ENCODE measurements at regions not wholly inside any gene's neighbourhood (a gene's known extent, or its start where the extent isn't known, plus 50 kb on each side); places are given as distances from the start of the nearest gene placed in this dataset.

DNA sequence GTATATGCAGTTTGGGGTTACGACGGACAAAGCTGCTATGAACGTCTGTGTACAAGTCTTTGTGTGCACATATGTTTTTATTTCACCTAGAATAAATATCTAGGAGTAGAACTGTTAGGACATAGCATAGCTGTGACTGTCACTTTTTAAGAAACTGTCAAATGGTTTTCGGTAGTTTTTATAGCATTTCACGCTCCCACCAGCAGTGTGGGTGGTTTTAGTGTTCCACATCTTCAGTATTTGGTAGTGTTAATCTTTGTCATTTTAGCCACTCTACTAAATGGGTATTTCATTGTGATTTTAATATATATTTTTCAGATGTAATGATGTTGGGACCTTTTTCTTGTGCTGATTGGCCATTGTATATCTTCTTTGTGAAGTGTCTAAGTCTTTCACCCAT lies 109.1 kb upstream of the BCAT1 start:
- Histone ChIP-seq H3K4me1 (ENCODE audit: control insufficient read depth in 1 of 2, insufficient read depth in 2 of 2, low read length in 2 of 2) (no peaks in the 10 kb centered on the region), H3K27me3 (ENCODE audit: low read depth, low read length) (no peaks in the 10 kb centered on the region), H3K9me3 (ENCODE audit: control insufficient read depth in 1 of 2, low read length in 2 of 2) (no peaks in the 10 kb centered on the region), H3K36me3 (ENCODE audit: control insufficient read depth in 1 of 2, insufficient read depth in 2 of 2, low read length in 2 of 2) (no peaks in the 10 kb centered on the region), H3K4me3 (ENCODE audit: low read depth in 1 of 2, low read length in 2 of 2) (no peak overlapping the region), H3K27ac (ENCODE audit: low read length) (no peak overlapping the region)

DNA sequence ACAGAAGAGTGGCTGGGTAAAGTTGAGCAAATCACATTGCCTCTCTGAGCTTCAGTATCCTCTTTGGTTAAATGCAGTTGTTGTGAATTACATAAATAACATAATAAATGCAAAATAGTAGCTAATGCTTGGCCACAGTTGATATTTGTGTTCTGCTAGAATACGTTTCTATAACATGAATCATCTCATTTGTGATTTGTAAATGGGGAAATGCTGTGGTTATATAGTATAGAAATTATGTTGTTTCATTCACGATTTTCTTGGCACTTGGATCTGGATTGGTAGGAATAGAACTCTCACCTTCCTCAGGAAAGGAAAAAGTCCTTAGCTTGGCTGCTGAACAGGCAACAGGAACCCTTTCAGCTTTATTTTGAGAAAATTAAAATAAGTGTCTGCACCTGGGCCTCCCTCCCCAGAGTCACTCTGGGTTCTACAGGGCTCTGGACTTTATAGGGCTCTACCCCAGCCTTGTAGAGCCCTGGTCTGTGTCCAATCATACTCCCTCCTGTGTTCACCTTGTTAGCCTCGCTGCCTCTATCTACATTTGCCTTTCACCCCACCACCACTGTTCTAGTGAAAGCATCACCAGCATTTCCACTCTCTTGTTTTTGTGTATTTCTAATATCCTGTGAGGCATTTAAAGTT lies 107.7 kb upstream of the BCAT1 start:
- H3K36me3 ChIP-seq (ENCODE audit: control insufficient read depth in 1 of 2, insufficient read depth in 2 of 2, low read length in 2 of 2): no peaks in the 10 kb centered on the region
- no peak overlapping the region for H3K27ac ChIP-seq (ENCODE audit: low read length)
- no peaks in the 10 kb centered on the region for H3K9me3 ChIP-seq (ENCODE audit: control insufficient read depth in 1 of 2, low read length in 2 of 2)
- H3K27me3 ChIP-seq (ENCODE audit: low read depth, low read length): no peaks in the 10 kb centered on the region
- no peaks in the 10 kb centered on the region for H3K4me1 ChIP-seq (ENCODE audit: control insufficient read depth in 1 of 2, insufficient read depth in 2 of 2, low read length in 2 of 2)
- H3K4me3 ChIP-seq (ENCODE audit: low read depth in 1 of 2, low read length in 2 of 2): no peak overlapping the region

DNA sequence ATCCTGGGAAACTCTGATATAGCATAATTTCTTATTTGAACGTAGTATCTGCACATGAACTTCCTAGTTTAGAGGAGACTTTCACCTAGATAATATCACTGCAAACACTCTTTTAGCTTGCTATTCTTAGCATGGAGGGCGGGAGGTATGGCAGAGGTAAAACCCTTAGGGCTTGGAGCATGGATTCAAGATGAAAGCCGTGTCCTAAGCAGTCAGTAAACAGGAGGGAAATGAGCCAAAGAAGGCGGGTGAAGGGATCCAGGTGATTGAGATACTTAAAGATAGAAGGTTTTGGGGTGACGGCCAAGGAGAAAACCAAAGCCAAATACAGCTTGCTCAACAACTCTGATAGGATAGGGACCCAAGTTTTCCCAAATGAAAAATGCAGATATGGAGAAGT lies 107.1 kb upstream of the BCAT1 start:
- H3K27ac ChIP-seq (ENCODE audit: low read length): no peak overlapping the region
- H3K4me1 ChIP-seq (ENCODE audit: control insufficient read depth in 1 of 2, insufficient read depth in 2 of 2, low read length in 2 of 2): no peaks in the 10 kb centered on the region
- H3K36me3 ChIP-seq (ENCODE audit: control insufficient read depth in 1 of 2, insufficient read depth in 2 of 2, low read length in 2 of 2): no peaks in the 10 kb centered on the region
- no peak overlapping the region for H3K4me3 ChIP-seq (ENCODE audit: low read depth in 1 of 2, low read length in 2 of 2)
- H3K27me3 ChIP-seq (ENCODE audit: low read depth, low read length): no peaks in the 10 kb centered on the region
- H3K9me3 ChIP-seq (ENCODE audit: control insufficient read depth in 1 of 2, low read length in 2 of 2): no peaks in the 10 kb centered on the region

DNA sequence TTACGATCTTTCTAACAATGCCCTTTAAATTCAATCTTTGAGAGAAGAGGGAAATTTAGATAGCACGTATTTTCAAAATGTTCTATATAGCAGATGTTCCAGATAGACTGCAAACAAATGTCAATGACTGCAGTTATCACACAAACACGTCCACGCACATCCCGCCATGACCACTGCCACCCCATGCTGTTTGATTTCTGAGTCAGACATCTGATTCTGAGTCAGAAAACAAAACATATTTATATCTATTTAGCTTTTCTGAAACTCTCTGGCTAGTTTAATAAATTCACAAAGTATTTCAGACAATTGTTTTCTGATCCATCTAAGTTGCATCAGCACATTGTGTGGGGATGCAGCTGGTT lies 105.9 kb upstream of the BCAT1 start:
- H3K4me3 ChIP-seq (ENCODE audit: low read depth in 1 of 2, low read length in 2 of 2): peak overlapping the region in 1 of 2 donors; percentile 34
- H3K9me3 ChIP-seq (ENCODE audit: control insufficient read depth in 1 of 2, low read length in 2 of 2): no peaks in the 10 kb centered on the region
- H3K27me3 ChIP-seq (ENCODE audit: low read depth, low read length): no peaks in the 10 kb centered on the region
- no peaks in the 10 kb centered on the region for H3K36me3 ChIP-seq (ENCODE audit: control insufficient read depth in 1 of 2, insufficient read depth in 2 of 2, low read length in 2 of 2)
- H3K27ac ChIP-seq (ENCODE audit: low read length): peak overlapping the region; percentile 46
- H3K4me1 ChIP-seq (ENCODE audit: control insufficient read depth in 1 of 2, insufficient read depth in 2 of 2, low read length in 2 of 2): no peaks in the 10 kb centered on the region

- Histone ChIP-seq H3K4me1 (ENCODE audit: control insufficient read depth in 1 of 2, insufficient read depth in 2 of 2, low read length in 2 of 2) (no peaks in the 10 kb centered on the region), H3K27ac (ENCODE audit: low read length) (peak overlapping the region; percentile 46), H3K4me3 (ENCODE audit: low read depth in 1 of 2, low read length in 2 of 2) (peak overlapping the region; percentile 9 to 34), H3K36me3 (ENCODE audit: control insufficient read depth in 1 of 2, insufficient read depth in 2 of 2, low read length in 2 of 2) (no peaks in the 10 kb centered on the region), H3K9me3 (ENCODE audit: control insufficient read depth in 1 of 2, low read length in 2 of 2) (no peaks in the 10 kb centered on the region), H3K27me3 (ENCODE audit: low read depth, low read length) (no peaks in the 10 kb centered on the region)
Observed at GRCh38 chr12:25054076-25054782, 105.3 kb upstream of the BCAT1 start.

GRCh38 chr12:25052914-25053211 lies 104.0 kb upstream of the BCAT1 start:
- Histone ChIP-seq H3K9me3 (ENCODE audit: control insufficient read depth in 1 of 2, low read length in 2 of 2) (no peaks in the 10 kb centered on the region), H3K36me3 (ENCODE audit: control insufficient read depth in 1 of 2, insufficient read depth in 2 of 2, low read length in 2 of 2) (no peaks in the 10 kb centered on the region), H3K4me1 (ENCODE audit: control insufficient read depth in 1 of 2, insufficient read depth in 2 of 2, low read length in 2 of 2) (no peaks in the 10 kb centered on the region), H3K27ac (ENCODE audit: low read length) (peak overlapping the region; percentile 56), H3K4me3 (ENCODE audit: low read depth in 1 of 2, low read length in 2 of 2) (peak overlapping the region; percentile 45 to 53), H3K27me3 (ENCODE audit: low read depth, low read length) (no peaks in the 10 kb centered on the region)

- H3K27me3 ChIP-seq (ENCODE audit: low read depth, low read length): no peaks in the 10 kb centered on the region
- H3K36me3 ChIP-seq (ENCODE audit: control insufficient read depth in 1 of 2, insufficient read depth in 2 of 2, low read length in 2 of 2): no peaks in the 10 kb centered on the region
- H3K9me3 ChIP-seq (ENCODE audit: control insufficient read depth in 1 of 2, low read length in 2 of 2): peaks cover 0 to 3% of the 10 kb centered on the region in 2 donors
- H3K27ac ChIP-seq (ENCODE audit: low read length): peak overlapping the region; percentile 56
- H3K4me1 ChIP-seq (ENCODE audit: control insufficient read depth in 1 of 2, insufficient read depth in 2 of 2, low read length in 2 of 2): no peaks in the 10 kb centered on the region
- peak overlapping the region; percentile 45 to 53 for H3K4me3 ChIP-seq (ENCODE audit: low read depth in 1 of 2, low read length in 2 of 2)
Observed at GRCh38 chr12:25052196-25052913, 103.5 kb upstream of the BCAT1 start.

DNA sequence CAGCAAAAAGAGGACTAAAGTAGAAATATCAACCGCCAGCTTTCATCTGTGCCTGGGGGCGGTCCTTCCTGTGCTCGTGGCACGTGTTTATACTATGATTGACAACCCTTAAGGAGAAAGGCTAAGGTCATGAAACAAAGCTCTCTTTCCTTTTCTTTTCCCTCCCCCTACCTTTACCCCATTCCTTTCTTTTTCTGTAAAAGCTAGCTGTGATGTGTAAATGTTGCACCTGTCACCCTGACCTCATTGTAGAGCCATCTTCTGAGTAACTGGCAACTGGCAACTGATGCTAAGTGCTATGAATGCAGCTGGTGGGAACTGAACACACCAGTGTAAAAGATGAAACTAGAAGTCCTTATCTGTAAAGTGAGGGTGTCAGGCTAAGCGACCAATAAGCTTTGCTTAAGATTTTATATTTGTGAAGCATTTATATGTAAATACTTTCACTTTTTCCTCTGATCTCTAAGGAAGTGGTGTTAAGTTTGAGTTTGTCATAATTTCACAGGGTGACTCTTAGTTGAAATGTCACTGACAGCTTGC lies 102.8 kb upstream of the BCAT1 start:
- H3K27ac ChIP-seq (ENCODE audit: low read length): peak overlapping the region; percentile 60
- H3K9me3 ChIP-seq (ENCODE audit: control insufficient read depth in 1 of 2, low read length in 2 of 2): peaks cover 0 to 9% of the 10 kb centered on the region in 2 donors
- peak overlapping the region in 1 of 2 donors; percentile 45 for H3K4me3 ChIP-seq (ENCODE audit: low read depth in 1 of 2, low read length in 2 of 2)
- H3K36me3 ChIP-seq (ENCODE audit: control insufficient read depth in 1 of 2, insufficient read depth in 2 of 2, low read length in 2 of 2): no peaks in the 10 kb centered on the region
- no peaks in the 10 kb centered on the region for H3K27me3 ChIP-seq (ENCODE audit: low read depth, low read length)
- H3K4me1 ChIP-seq (ENCODE audit: control insufficient read depth in 1 of 2, insufficient read depth in 2 of 2, low read length in 2 of 2): no peaks in the 10 kb centered on the region

DNA sequence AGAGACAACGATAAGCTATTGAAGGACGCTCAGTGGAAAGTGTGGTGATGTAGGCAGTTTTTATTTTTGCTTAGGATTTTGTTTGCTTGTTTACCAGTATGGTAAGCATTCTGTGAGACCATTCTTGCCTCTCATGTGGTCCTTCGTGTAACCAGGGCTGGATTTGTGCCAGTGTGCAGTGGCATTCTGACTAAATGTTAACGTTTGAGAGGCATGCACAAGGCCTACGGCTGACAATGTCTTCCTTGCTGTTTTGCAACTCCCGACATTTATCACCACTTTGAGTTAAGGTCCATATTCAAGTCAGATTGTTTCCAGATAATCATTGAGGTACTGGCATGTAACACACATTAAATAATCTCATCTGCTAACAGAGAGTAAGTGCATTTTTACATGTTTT lies 102.3 kb upstream of the BCAT1 start:
- no peaks in the 10 kb centered on the region for H3K36me3 ChIP-seq (ENCODE audit: control insufficient read depth in 1 of 2, insufficient read depth in 2 of 2, low read length in 2 of 2)
- H3K27ac ChIP-seq (ENCODE audit: low read length): peak overlapping the region; percentile 60
- peaks cover 0 to 11% of the 10 kb centered on the region in 2 donors for H3K9me3 ChIP-seq (ENCODE audit: control insufficient read depth in 1 of 2, low read length in 2 of 2)
- H3K4me3 ChIP-seq (ENCODE audit: low read depth in 1 of 2, low read length in 2 of 2): peak overlapping the region in 1 of 2 donors; percentile 45
- no peaks in the 10 kb centered on the region for H3K4me1 ChIP-seq (ENCODE audit: control insufficient read depth in 1 of 2, insufficient read depth in 2 of 2, low read length in 2 of 2)
- H3K27me3 ChIP-seq (ENCODE audit: low read depth, low read length): no peaks in the 10 kb centered on the region

DNA sequence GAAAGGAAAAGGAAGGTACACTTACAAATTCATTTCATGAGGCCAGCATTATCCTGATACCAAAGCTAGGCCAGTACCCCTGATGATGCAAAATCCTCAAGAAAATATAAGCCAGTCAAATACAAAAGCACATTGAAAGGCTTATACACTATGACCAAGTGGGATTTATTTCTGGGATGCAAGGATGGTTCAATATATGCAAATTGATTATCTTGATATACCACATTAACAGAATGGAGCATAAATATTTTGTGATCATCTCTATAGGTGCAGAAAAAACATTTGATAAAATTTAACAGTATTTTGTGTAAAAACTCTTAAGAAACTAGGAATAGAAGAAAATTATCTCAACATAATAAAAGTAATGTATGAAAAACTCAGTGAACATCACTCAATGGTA lies 97.0 kb upstream of the BCAT1 start:
- Histone ChIP-seq H3K27me3 (ENCODE audit: low read depth, low read length) (no peaks in the 10 kb centered on the region), H3K27ac (ENCODE audit: low read length) (no peak overlapping the region), H3K4me3 (ENCODE audit: low read depth in 1 of 2, low read length in 2 of 2) (no peak overlapping the region), H3K9me3 (ENCODE audit: control insufficient read depth in 1 of 2, low read length in 2 of 2) (peaks cover 0 to 11% of the 10 kb centered on the region in 2 donors), H3K36me3 (ENCODE audit: control insufficient read depth in 1 of 2, insufficient read depth in 2 of 2, low read length in 2 of 2) (no peaks in the 10 kb centered on the region), H3K4me1 (ENCODE audit: control insufficient read depth in 1 of 2, insufficient read depth in 2 of 2, low read length in 2 of 2) (no peaks in the 10 kb centered on the region)

DNA sequence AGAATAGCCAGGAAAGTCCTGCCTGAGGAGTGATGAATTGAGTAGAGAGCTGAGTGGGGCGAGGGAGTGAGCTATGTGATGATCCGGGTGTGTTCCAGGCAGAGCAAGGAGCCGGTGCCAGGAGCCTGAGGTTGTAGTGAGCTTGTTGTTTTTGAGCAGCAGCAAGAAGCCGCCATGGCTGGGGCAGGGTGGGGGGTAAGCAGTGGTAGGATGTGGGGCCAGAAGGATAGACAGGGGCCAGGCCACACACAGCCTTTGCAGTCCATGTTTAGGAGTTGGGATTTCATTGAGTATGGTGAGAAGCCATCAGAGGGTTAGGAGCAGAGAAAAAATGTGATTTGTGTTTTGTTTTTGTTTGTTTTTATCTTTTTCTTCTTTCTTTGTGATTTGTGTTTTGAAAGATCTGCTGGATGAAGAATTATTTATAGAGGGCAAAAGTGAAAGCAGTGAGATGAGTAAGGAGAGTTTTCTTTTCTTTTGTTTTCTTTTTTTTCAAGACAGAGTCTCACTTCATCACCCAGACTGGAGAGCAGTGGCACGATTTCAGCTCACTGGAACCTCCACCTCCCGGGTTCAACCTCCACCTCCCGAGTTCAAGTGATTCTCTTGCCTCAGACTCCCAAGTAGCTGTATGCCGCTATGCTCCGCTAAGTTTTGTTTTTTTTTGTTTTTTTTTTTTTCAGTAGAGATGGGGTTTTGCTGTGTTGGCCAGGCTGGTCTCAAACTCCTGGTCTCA lies 92.3 kb upstream of the BCAT1 start:
- no peaks in the 10 kb centered on the region for H3K27me3 ChIP-seq (ENCODE audit: low read depth, low read length)
- no peak overlapping the region for H3K4me3 ChIP-seq (ENCODE audit: low read depth in 1 of 2, low read length in 2 of 2)
- no peak overlapping the region for H3K27ac ChIP-seq (ENCODE audit: low read length)
- no peaks in the 10 kb centered on the region for H3K9me3 ChIP-seq (ENCODE audit: control insufficient read depth in 1 of 2, low read length in 2 of 2)
- no peaks in the 10 kb centered on the region for H3K36me3 ChIP-seq (ENCODE audit: control insufficient read depth in 1 of 2, insufficient read depth in 2 of 2, low read length in 2 of 2)
- no peaks in the 10 kb centered on the region for H3K4me1 ChIP-seq (ENCODE audit: control insufficient read depth in 1 of 2, insufficient read depth in 2 of 2, low read length in 2 of 2)

All from muscle layer of duodenum (tissue), 2 donors.